T-helper 2 cell treated with Interferon-gamma antibody and Interleukin-4, amounts not matched to agents 5 μg/mL and 100 μg/mL, for 36 hours (primary cell): ENCODE measurements at regions not wholly inside any gene's neighbourhood (a gene's known extent, or its start where the extent isn't known, plus 50 kb on each side); places are given as distances from the start of the nearest gene placed in this dataset.

Source experiments
- DNase-seq: peaks from one replicate; pipeline ENCODE4 v3.0.0; 2021; ENCODE audit warnings: low spot score
- H3K27ac Mint-ChIP-seq: one replicate; pipeline ENCODE4 v1.8.0; 2021; ENCODE audit warnings: mild to moderate bottlenecking, mixed read lengths
- H3K27me3 Mint-ChIP-seq: one replicate; pipeline ENCODE4 v1.8.0; 2021; ENCODE audit warnings: low read depth, mixed read lengths
- H3K36me3 Mint-ChIP-seq: one replicate; pipeline ENCODE4 v1.8.0; 2021; ENCODE audit warnings: low read depth, mixed read lengths
- H3K4me1 Mint-ChIP-seq: one replicate; pipeline ENCODE4 v1.8.0; 2021; ENCODE audit warnings: low read depth, mixed read lengths
- H3K4me3 Mint-ChIP-seq: one replicate; pipeline ENCODE4 v1.8.0; 2022; ENCODE audit warnings: mild to moderate bottlenecking, moderate library complexity, mixed read lengths
- H3K9me3 Mint-ChIP-seq: one replicate; pipeline ENCODE4 v1.8.0; 2021; ENCODE audit warnings: mixed read lengths

GRCh38 chr11:122229078-122229477 lies 113.1 kb upstream of the BLID start:
- no peak overlapping the region for H3K4me3 Mint-ChIP-seq
- no peaks in the 10 kb centered on the region for H3K36me3 Mint-ChIP-seq
- H3K27ac Mint-ChIP-seq, result no peak overlapping the region
- no peaks in the 10 kb centered on the region for H3K27me3 Mint-ChIP-seq
- H3K4me1 Mint-ChIP-seq, result no peaks in the 10 kb centered on the region
- no peaks in the 10 kb centered on the region for H3K9me3 Mint-ChIP-seq
- DNase-seq, result no peak

GRCh38 chr11:122226810-122227379 lies 110.9 kb upstream of the BLID start:
- Mint-ChIP-seq H3K27ac (no peak overlapping the region), H3K9me3 (no peaks in the 10 kb centered on the region), H3K4me3 (no peak overlapping the region), H3K4me1 (no peaks in the 10 kb centered on the region), H3K27me3 (no peaks in the 10 kb centered on the region), H3K36me3 (no peaks in the 10 kb centered on the region)
- DNase-seq, result no peak

- no peaks in the 10 kb centered on the region for H3K4me1 Mint-ChIP-seq
- no peak overlapping the region for H3K4me3 Mint-ChIP-seq
- H3K9me3 Mint-ChIP-seq, result no peaks in the 10 kb centered on the region
- H3K36me3 Mint-ChIP-seq, result no peaks in the 10 kb centered on the region
- no peak overlapping the region for H3K27ac Mint-ChIP-seq
- H3K27me3 Mint-ChIP-seq, result peaks cover 2% of the 10 kb centered on the region
- no peak for DNase-seq
Measured at GRCh38 chr11:122224867-122225266, 108.9 kb upstream of the BLID start.

GRCh38 chr11:122220321-122220720 lies 104.3 kb upstream of the BLID start:
- no peak overlapping the region for H3K27ac Mint-ChIP-seq
- no peak overlapping the region for H3K4me3 Mint-ChIP-seq
- H3K4me1 Mint-ChIP-seq, result no peaks in the 10 kb centered on the region

GRCh38 chr11:122219791-122220190 lies 103.8 kb upstream of the BLID start:
- H3K27ac Mint-ChIP-seq, result no peak overlapping the region
- no peaks in the 10 kb centered on the region for H3K36me3 Mint-ChIP-seq
- DNase-seq, result no peak
- H3K4me1 Mint-ChIP-seq, result no peaks in the 10 kb centered on the region
- peaks cover 2% of the 10 kb centered on the region for H3K27me3 Mint-ChIP-seq
- no peaks in the 10 kb centered on the region for H3K9me3 Mint-ChIP-seq
- no peak overlapping the region for H3K4me3 Mint-ChIP-seq

More at GRCh38 chr11:122220321-122220720, 104.3 kb upstream of the BLID start:
- Mint-ChIP-seq H3K27me3 (peaks cover 2% of the 10 kb centered on the region), H3K9me3 (no peaks in the 10 kb centered on the region), H3K36me3 (no peaks in the 10 kb centered on the region)
- DNase-seq, result no peak

GRCh38 chr11:122215244-122215992 lies 99.4 kb upstream of the BLID start:
- Mint-ChIP-seq H3K27me3 (peaks cover 2% of the 10 kb centered on the region), H3K36me3 (no peaks in the 10 kb centered on the region), H3K4me1 (no peaks in the 10 kb centered on the region), H3K9me3 (no peaks in the 10 kb centered on the region), H3K4me3 (no peak overlapping the region), H3K27ac (no peak overlapping the region)
- no peak for DNase-seq

GRCh38 chr11:122214567-122214966 lies 98.6 kb upstream of the BLID start:
- Mint-ChIP-seq H3K4me1 (no peaks in the 10 kb centered on the region), H3K4me3 (no peak overlapping the region), H3K36me3 (no peaks in the 10 kb centered on the region), H3K9me3 (no peaks in the 10 kb centered on the region), H3K27ac (no peak overlapping the region), H3K27me3 (peaks cover 2% of the 10 kb centered on the region)
- DNase-seq, result no peak

- Mint-ChIP-seq H3K9me3 (no peaks in the 10 kb centered on the region), H3K4me3 (no peak overlapping the region), H3K4me1 (no peaks in the 10 kb centered on the region), H3K27me3 (peaks cover 2% of the 10 kb centered on the region), H3K27ac (no peak overlapping the region), H3K36me3 (no peaks in the 10 kb centered on the region)
- DNase-seq, result no peak
Measured at GRCh38 chr11:122214080-122214479, 98.1 kb upstream of the BLID start.

- Mint-ChIP-seq H3K27ac (no peak overlapping the region), H3K36me3 (no peaks in the 10 kb centered on the region), H3K9me3 (no peaks in the 10 kb centered on the region), H3K4me1 (no peaks in the 10 kb centered on the region), H3K4me3 (no peak overlapping the region), H3K27me3 (peaks cover 2% of the 10 kb centered on the region)
- no peak for DNase-seq
Measured at GRCh38 chr11:122213171-122213570, 97.2 kb upstream of the BLID start.

GRCh38 chr11:122210367-122210997 lies 94.5 kb upstream of the BLID start:
- H3K27me3 Mint-ChIP-seq, result peaks cover 8% of the 10 kb centered on the region
- DNase-seq, result no peak
- no peaks in the 10 kb centered on the region for H3K9me3 Mint-ChIP-seq
- H3K4me1 Mint-ChIP-seq, result no peaks in the 10 kb centered on the region
- no peak overlapping the region for H3K4me3 Mint-ChIP-seq
- H3K36me3 Mint-ChIP-seq, result no peaks in the 10 kb centered on the region
- H3K27ac Mint-ChIP-seq, result no peak overlapping the region

- no peak overlapping the region for H3K27ac Mint-ChIP-seq
- H3K4me3 Mint-ChIP-seq, result no peak overlapping the region
- DNase-seq, result no peak
- no peaks in the 10 kb centered on the region for H3K4me1 Mint-ChIP-seq
- H3K36me3 Mint-ChIP-seq, result no peaks in the 10 kb centered on the region
- no peaks in the 10 kb centered on the region for H3K9me3 Mint-ChIP-seq
- peaks cover 8% of the 10 kb centered on the region for H3K27me3 Mint-ChIP-seq
Measured at GRCh38 chr11:122209619-122210366, 93.8 kb upstream of the BLID start.

- Mint-ChIP-seq H3K4me1 (no peaks in the 10 kb centered on the region), H3K27ac (no peak overlapping the region), H3K36me3 (no peaks in the 10 kb centered on the region), H3K9me3 (no peaks in the 10 kb centered on the region), H3K27me3 (peaks cover 8% of the 10 kb centered on the region), H3K4me3 (no peak overlapping the region)
- no peak for DNase-seq
Measured at GRCh38 chr11:122207921-122208764, 92.1 kb upstream of the BLID start.

- H3K9me3 Mint-ChIP-seq, result no peaks in the 10 kb centered on the region
- H3K36me3 Mint-ChIP-seq, result no peaks in the 10 kb centered on the region
- DNase-seq, result no peak
- H3K4me3 Mint-ChIP-seq, result no peak overlapping the region
- no peak overlapping the region for H3K27ac Mint-ChIP-seq
- peaks cover 12% of the 10 kb centered on the region for H3K27me3 Mint-ChIP-seq
- peaks cover 1% of the 10 kb centered on the region for H3K4me1 Mint-ChIP-seq
Measured at GRCh38 chr11:122207505-122207904, 91.5 kb upstream of the BLID start.
